ENCODE measurements at regions not wholly inside any gene's neighbourhood (a gene's known extent, or its start where the extent isn't known, plus 50 kb on each side); places are given as distances from the start of the nearest gene placed in this dataset.

DNA sequence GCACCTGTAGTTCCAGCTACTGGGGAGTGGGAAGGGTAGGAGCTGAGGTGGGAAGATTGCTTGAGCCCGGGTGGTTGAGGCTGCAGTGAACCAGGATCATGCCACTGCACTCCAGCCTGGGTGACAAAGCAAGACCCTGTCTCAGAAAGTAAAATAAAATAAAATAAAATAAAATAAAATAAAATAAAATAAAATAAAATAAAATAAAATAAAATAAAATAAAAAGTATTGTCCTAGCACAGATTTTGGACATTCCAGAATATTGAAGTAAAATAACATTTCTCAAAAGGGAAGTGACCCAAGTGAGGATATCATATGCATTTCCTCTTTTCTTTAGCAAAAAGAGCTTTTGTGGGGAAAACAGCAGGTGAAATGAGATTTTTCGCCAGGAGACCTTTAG is 83.5 kb downstream of the TMEM174 start:
- no peak for FAIRE-seq

DNA sequence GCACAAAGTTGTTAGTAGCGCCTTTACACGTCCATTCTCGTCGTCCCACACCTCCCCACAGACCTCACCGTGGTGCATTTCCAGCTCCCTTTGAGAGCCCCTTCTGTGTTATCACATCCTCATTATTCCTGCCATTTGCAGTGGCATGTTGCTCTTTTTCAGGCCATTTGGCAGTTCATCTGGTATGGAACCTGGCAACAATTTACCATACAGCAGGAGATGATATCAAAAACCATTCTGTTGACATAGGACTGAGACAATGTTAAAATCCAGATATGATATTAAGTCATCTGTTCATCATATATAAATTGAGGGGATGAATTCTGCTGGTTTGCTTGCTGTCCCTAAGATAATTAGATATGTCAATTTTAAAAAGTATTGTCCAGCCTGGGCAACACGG is 83.0 kb downstream of the TMEM174 start:
- no peak for FAIRE-seq

DNA sequence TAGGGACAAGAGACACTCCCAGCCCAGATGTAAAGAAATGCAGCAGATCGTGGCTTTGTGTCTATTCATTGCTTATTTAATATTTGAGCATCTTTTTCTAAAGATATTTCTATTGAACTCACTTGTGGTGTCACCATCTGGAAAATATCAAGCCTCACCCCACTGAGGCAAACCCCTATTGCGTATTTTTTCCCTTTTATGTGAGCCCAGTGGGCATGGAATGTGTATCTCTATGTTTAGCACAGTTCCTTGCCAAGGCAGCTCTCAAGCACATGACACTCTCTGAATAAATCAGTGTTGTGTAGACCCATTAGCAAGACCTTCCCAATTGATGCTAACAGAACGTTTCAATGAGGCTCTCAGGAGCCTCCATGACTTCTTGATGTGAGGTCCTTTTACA is 81.6 kb downstream of the TMEM174 start:
- FAIRE-seq = no peak

DNA sequence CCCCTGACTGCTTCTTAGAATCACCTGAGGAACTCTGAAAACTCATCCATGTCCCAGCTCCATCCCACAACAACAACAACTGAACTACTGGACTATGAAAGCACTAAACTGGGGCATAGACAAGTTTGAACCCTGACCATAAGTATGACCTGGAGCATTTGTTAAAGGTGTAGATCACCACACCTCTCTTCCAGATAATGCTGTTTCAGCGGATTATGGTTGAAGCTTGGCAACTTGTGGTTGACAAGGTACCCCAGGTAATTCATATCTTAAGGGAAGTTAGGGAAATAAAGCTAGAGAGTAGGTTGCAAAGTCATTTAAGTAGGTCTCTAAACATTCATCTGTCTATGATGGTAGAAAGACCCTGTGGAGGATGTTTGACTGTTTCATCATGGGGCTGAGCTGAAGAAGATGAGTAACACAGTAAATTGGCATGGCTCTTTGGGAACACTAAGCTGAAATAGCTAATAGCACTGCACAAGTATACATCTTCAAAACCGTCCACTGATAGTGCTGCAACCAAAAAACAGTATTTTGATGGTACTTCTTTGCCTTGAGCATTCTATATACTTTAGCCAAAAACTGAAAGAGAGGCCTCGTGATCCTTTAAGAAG is 80.2 kb downstream of the TMEM174 start:
- no peak for FAIRE-seq

DNA sequence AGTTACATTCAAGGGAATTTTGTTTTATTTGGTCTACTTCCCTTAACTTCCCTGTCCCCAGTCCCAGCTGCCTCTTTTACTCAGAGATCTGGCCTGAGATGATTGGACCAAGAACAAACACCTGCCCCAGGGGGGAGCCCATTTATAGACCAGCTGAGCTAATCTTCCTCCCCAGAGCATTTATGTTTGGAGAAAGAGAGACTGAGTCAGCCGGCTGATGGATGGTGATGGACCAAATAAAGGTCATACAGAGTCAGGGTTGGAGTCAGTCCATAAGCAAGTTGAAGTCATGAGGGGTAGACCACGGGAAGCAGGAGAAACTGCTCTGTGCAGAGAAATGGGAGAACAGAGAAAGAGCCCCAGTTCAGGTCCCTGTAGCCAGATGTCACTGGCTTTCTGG is 77.7 kb downstream of the TMEM174 start:
- no peak for FAIRE-seq

DNA sequence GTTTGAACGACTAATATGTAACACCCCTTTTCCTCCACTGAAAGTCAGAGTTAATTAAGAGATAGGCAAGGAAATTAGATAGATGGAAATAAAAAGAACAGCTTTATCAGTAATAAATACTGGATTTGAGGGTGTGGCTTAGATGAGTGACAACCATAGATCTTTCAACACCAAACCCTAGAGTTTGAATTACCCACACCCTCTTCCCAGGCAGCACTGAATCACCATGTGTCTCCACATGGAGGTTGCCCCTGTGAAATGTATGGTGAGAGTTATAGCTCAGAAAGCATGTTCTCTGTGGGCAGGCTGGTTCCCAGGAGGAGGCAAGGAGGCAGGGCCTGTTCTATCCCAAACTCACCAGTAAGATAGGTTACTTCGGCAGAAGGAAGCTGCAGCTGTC is 69.7 kb downstream of the TMEM174 start:
- no peak for FAIRE-seq

DNA sequence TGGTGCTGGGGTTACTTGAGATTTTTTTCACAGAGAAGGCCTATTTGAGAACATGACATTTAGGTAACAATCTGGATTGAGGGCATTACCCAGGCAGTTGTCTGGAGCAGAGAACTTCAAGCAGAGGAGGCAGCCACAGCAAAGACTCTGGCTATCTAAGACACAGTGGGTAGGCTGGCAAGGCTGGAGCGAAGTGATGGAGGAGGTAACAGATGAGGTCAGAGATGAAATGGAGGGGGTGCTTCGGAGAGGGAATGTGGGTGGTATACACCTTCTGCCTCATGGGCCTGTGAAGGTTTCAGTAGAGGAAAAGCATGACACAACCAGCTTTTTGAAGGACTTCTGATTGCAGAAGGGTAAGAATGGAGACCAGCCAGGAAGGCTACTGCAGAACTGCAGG is 65.9 kb downstream of the TMEM174 start:
- FAIRE-seq = no peak

DNA sequence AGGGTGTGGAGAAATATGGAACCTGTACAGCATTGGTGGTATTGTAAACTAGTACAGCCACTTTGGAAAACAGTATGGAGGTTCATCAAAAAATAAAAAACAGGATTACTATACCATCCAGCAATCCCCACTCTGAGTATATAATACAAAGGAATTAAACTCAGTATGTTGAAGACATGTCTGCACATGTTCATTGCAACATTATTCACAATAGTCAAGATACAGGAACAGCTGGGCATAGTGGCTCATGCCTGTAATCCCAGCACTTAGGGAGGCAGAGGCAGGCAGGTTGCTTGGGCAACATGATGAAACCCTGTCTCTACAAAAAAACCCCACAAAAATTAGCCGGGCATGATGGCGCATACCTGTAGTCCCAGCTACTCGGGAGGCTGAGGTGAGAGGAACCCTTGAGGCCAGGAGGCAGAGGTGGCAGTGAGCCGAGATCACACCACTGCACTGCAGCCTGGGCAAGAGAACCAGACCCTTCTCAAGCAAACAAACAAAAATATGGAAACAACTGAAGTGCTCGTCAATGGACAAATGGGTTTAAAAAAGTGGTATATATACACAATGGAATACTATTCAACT is 63.6 kb downstream of the TMEM174 start:
- no peak for FAIRE-seq

DNA sequence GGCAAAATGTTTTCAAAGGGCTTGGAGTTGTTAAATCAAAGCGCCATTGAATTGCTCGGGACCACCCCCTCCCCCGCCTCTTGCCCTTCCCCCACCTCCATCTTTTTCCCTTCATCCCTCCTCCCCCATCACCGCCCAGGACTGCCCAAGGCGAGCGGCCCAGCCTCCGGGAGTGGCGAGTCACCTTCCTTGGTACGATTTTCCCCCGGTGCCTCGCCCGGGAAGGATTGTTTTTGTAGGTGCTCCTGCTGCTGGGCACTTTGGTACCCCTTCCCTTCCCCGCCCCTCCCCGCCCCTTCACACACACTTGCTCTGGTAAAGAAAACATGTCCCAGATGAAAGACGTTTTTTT is 61.2 kb downstream of the TMEM174 start:
- no peak for FAIRE-seq

DNA sequence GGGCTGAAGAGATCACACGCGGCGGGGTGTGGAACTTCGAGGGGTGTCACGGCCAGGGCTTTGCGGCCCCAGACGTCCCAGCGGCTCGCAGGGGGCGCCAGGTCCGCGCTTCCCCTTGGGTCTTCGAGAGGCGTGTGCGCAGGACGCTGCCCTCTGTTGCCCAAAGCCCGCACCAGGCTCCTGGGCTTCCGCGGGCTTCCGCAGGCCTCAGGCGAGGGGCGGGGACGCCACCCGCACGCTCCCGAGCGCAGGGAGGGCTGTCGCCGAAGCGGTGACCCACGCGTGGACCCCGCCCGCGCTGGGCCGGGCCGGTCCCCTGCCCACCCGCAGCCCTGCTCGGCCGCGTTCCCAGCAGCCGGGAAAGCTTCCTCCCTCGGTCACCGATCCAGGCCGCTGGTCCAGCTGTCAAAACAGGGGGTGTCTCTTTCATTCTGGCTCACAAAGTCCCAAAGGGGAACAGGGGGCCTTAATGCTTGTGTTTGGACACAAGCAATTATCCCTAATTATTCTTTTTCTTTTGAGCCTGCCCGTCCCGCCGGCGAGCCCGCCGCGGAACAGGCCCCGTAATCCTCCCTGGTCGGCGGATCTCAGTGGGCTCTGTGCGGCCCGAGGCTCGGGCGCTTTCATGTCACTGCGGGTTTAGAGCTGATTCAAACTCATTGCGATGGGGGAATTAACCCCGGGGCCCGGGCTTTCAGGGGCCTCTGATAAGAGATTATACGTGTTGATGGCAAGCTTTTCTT is 60.6 kb downstream of the TMEM174 start:
- FAIRE-seq = no peak

DNA sequence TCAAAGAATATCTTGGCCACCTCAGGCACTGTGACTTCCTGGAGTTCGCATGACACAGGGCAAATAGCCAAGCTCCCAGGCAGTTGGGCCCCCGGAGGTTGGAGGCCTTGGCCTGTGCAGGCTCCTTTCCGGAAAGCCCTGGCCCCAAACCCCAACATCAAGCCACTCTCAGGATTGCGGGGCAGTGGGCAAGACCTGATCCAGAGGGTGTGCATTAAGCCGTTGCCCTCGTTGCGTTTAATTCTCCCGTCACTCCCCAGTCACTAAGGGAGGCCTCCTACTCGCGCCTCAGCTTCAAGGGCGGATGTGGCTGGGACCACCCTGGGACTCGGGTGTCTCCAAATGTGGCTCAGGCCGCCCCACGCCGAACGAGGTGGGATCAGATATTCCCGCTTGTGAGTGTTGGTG is 60.1 kb downstream of the TMEM174 start:
- FAIRE-seq = no peak

DNA sequence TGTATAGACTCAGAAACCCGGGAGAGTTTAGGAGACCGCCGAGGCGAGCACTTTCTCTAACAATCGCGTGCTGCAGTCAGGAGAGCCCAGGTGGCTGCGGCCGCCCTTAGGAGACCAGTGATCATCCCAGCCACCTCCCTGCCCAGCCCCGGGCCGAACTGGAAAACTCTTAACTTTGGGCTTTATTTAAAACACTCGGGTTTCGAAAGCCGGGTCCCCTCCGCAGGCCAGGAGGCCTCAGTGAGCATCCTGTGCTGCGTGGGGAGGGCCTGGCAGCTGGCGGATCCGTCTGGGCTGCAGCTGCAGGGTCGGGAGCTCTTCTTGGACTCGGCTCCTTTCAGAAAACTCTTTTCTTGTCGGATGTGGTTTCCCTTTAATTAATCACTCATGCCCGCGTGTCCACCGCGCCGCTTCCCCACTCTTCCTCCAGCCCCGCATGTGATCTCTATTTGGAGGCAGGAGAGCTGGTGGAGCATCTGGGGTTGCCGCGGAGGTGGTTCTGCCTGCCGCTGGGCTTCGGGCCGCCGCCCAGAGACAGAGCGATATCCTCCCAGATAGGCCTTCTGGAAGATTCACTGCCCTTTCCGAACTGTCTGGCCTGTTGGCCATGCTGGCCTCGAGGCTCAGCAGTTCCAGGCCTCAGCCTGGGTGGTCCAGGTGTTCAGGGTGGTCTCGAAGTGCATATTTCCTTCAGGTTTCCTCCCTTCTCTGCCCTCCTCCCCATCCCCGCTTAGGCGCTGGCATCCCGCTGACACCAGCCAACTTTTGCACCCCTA is 59.5 kb downstream of the TMEM174 start:
- FAIRE-seq = no peak

DNA sequence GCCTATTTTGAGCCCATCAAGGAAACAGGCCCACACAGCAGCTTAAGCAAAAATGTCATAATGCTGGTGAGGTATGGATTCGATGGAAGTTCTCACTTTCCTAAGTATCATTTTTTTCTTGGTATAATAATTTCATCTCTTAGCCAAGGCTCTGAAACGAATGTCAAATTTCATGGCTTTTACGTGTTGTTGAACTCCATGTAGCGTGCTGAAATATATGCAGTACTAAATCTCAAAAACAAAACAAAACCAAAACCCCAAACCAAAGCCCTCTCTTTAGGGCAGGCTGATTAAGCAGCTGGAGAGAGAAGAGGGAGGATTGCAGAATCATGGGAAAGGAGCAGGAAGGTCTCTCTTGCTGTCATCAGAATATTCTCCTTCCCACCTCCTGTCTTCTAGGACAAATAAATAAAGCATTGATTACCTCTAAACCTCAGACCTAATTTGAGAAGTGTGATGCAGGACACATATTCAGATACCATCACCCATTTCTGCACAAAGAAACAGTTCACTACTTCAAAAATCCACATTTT is 58.3 kb downstream of the TMEM174 start:
- no peak for FAIRE-seq

DNA sequence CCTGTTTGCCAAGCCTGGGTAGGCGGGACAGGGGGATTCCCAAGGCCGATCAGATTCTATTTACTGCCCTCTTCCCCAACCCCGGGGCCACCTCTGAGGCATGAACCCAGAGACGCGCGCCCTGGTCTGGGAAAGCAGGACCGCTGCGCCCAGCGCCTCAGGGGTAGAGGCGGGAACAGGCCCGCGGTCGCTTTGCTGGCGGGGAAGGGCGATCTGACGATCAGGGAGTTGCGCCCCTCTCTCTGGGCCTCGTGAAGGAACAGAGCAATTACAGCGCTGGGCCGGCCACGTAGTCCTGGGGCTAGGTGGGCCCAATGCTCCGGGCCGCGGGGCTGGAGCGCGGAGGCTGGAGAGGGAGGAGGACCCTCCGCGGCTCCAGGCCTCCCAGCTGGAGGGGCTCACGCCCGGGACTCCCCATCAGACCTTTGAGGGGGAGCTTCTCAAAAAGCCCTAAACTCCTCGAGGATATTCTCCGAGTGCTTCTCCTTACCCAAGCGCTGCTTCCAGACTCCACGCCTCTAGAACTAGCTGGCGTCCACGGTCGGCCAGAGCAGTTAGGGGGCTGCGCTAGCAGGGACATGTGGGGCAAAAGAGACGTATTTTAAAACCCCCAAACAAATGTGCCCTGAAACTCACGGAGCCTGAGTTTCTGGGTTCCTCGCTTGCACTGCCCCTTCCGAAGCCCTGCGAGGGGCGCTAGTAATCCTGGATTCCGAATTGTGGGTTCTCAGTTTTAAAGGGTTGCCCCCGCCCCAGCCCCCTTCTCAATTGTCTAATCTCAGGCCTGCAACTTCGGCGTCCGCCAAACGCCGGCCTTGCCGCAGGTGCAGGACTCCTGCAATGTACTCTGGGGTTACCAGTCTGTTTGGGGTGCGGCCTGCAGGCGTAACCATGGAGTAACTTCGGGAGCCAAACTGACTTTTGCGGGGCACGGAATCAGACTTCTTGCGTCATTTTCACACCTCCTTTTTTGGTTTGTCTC is 57.6 kb downstream of the TMEM174 start:
- FAIRE-seq = no peak

DNA sequence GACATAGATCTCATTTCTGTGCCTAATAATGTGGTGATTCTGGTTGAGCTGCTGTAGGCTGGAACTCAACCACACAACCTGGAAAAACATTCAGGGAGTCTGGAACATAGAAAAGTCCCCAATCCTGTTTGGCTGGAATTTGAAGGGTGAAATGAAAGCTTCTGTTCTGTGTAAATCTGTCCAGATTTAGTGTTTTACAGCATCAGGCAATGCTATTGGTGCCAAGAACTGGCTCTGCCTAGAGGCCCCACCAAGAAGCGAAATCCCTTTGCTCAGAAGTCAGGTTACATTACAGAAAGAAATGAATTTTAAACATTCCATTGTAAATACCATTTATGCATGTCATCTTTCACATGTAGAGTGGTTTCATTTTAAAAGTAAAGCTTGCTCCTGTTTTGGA is 56.3 kb downstream of the TMEM174 start:
- FAIRE-seq = no peak

DNA sequence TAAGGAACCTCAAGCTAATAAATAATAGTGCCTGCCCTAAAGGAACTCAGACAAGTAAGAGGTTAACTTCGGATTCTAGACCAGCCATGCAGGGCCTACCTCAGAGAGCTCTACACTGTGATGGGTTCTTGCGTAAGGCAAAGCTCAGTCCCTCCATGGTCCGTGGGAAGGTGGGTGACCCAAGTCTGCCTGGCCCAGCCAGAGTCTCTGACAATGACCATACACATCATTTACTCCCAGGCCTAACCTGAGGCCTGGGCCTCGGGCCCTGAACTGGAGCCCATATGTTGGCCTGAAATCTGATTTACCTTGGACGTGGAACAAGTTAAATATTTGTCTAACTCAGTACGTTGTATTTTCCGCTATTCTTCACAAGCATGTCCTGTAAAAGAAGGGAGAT is 55.1 kb downstream of the TMEM174 start:
- FAIRE-seq = no peak
